WI38 (cell line): ENCODE measurements at regions not wholly inside any gene's neighbourhood (a gene's known extent, or its start where the extent isn't known, plus 50 kb on each side); places are given as distances from the start of the nearest gene placed in this dataset.

Source experiments
- H3K4me3 ChIP-seq: 2 replicates; pipeline ENCODE4 v1.5.1; 2011; ENCODE audit warnings: low read depth, mild to moderate bottlenecking, control low read depth, low read length
- CTCF ChIP-seq: IDR thresholded peaks from 2 replicates; pipeline ENCODE4 v1.5.1; 2012; ENCODE audit warnings: low read depth, mild to moderate bottlenecking, control low read depth, low read length

DNA sequence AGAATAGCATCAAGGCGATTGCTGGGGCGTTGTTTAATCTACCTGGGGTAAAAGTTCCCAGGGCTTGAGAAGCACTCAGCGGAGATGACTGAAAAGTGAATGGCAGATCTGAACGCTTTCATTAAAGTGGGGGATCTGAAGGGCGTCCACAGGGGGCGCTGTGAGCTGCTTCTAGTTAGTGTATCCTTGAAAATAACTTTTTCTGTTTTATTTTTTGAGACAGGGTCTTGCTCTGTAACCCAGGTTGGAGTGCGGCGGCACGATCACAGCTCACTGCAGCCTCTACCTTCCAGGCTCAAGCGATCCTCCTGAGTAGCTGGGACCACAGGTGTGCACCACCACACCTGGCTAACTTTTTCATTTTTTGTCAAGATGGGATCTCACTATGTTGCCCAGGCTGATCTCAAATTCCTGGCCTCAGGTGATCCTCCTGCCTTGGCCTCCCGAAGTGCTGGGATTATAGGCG, 360.4 kb downstream of the SEC14L1 start:
- TF ChIP-seq CTCF = 0 out of 2 replicates have a peak, but pooled peaks have one; percentile 2
- H3K4me3 ChIP-seq = no peak overlapping the region

- no peak for TF ChIP-seq CTCF
- H3K4me3 ChIP-seq = no peak overlapping the region
Measured at GRCh38 chr17:77501751-77502625, 361.2 kb downstream of the SEC14L1 start.

- TF ChIP-seq CTCF = no peak
Measured at GRCh38 chr17:77502626-77503292, 362.0 kb downstream of the SEC14L1 start.

DNA sequence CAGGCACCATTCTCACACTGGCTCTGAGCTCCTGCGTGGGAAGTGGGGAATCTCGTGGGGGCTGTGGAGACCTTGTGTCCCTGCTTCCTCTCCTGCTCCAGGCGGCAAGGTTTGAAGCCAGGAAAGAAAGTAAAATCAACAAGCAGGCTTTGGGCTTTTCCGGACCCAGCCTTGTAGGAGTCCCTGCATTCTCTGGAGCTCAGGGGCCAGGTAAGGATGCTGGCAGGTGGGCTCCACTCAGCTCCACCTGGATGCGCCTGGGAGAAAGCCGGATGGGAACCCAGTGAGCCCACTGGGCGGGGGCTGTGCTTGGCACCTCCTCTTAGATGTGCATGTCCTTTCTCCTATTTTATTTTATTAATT, 362.5 kb downstream of the SEC14L1 start:
- no peak for TF ChIP-seq CTCF
- no peak overlapping the region for H3K4me3 ChIP-seq

More at GRCh38 chr17:77502626-77503292, 362.0 kb downstream of the SEC14L1 start:
- H3K4me3 ChIP-seq = no peak overlapping the region

DNA sequence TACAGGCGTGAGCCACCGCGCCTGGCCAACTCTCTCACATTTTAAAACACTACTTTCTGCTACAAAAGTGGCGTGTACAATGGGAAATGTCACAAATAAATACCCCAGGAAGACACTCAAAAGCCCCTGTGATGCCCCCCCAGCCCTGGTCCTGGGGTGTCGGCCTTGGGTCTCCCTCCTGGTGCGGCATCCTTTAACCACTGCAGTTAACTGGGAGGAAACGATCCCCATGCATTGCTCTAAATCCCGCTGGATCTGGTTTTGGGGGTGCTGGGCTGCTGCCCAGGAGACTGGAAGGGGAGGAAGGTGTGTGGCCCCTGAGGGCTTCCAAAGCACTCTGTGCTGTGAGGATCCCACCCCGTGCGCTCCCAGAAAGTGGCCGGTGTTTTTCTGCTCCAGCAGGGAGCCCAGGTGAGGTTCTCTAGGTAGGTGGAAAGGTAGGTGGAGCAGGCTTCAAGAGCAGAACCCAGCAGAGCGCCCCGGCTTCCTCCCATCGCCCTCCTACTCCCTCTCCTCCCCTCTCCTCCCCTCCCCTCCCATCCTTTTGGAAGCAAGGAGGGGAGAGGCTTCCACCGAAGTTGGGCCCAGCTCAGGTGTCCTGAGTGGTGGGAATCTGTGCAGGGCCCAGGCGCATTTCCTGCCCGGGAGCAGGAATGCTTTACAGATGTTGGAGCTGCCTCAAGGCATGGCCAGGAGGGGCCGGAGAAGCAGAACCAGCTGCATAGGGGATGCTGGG, 363.3 kb downstream of the SEC14L1 start:
- no peak overlapping the region for H3K4me3 ChIP-seq
- TF ChIP-seq CTCF = no peak

DNA sequence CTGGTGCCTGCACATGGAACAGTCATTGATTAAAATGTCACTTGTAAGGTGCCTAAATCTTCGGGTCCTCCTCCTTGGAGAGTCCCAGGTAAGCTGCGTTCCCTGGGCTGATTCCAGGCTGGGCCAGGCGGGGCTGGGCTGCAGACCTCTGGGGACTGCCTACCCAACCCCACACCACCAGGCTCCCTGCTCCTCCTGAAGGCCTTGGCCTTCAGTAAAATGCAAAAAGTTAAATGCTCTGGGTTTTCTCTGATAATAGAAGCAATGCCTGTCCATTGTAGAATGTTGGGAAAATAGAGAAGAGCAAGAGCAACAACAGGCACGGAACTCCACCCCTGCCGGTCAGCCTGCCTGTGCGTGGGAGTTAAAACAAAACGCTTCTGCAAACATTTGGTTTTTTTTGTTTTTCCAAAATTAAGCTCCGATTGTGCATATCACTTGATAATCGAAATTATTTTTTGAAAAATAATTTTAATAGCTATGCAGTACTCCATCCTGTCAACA, 363.9 kb downstream of the SEC14L1 start:
- no peak for TF ChIP-seq CTCF
- no peak overlapping the region for H3K4me3 ChIP-seq
